HG02588 (cell line): ENCODE measurements at regions not wholly inside any gene's neighbourhood (a gene's known extent, or its start where the extent isn't known, plus 50 kb on each side); places are given as distances from the start of the nearest gene placed in this dataset.

Experiments
- ATAC-seq: cut with Tn5 transposase; IDR thresholded peaks from one replicate; pipeline ENCODE4 v1.9.1; 2021; ENCODE audit warnings: mild to moderate bottlenecking, moderate library complexity; ENCODE audit not compliant: unreplicated experiment

DNA sequence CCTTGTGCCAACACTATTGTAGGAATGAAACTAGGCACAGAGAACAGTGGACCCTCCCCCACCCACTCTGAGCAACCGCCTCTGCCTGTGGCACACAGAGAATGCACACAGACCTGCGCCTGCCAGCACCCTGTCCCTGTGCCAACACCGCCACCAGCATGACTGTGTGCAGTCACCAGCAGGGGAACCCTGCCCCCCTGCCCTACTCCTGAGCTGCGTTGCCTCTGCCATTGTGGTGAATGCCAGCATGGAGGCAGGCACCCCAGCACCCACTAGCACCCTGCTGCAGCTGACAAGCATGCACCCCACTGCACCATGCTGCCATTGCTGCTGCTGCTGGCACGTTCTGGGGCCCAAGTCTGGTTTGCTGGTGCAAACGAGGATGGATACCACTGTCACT lies 94.4 kb upstream of the PRLR start:
- ATAC-seq = no peak

DNA sequence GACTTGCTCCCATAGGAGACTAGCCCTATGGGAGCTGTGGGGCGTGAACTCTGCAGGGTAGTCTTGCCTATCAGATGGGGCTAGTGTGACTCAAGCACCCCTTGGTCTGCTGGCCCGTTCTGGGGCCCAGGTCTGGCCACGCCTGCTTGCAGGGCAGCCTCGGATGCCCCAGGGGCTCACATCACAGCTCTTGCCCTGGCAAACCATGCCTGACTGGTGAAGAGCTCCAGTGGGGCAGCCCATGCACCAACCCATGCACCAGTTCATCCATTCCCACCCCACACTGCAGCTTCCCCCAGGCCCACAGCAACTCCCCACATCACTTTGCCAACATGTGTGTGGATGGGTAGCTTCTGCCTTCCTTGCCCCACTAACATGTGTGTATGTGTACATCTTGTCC lies 93.9 kb upstream of the PRLR start:
- no peak for ATAC-seq

DNA sequence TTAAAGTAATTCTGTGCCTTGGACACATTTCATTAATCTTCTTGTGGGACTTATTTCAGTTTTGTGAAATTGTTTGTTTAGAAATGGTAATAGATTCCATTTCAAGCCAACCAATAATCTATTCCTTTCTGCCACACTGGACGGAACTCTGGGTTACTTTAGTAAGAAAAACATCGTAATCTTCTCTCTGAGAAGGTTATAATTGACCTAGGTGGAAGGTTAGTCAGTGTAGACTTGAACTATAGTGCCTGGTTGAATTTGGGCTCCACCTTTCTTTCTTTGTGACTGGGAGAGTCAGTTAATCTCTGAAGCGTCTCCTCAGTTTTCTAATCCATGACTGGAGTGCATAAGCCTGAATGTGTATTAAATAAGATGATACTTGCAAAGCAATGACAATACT lies 89.7 kb upstream of the PRLR start:
- peak; percentile 15 for ATAC-seq

DNA sequence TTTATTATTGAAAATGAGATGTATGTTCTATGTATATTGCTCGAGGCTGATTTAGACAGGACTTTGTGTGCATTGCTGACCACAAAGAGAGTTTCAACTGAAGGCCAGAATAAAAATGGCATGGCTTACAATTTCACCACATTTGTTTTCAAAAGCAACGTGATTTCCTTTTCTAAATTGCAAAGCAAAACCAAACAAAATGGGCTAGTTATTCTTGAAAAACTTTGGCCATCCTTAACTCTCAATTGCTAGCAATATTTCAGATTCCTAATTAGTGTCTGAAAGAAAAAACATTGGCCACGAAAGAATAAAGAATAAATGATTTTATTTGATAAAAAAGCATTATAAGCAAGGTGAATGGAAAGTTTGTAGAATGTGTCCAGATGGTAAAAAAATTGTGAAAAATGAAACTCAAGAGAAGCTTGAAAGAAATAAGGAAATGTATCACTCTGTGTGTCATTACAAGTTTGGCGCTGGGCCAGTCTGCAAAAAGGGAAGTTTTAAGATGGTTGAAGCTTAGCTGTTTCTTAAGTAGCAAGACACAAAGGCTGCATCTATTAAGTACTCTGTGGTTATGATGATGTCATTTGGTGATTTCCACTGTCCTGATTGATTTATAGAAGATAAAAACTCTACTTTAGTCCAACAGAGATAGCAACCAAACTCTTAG lies 89.2 kb upstream of the PRLR start:
- peak; percentile 97 for ATAC-seq

DNA sequence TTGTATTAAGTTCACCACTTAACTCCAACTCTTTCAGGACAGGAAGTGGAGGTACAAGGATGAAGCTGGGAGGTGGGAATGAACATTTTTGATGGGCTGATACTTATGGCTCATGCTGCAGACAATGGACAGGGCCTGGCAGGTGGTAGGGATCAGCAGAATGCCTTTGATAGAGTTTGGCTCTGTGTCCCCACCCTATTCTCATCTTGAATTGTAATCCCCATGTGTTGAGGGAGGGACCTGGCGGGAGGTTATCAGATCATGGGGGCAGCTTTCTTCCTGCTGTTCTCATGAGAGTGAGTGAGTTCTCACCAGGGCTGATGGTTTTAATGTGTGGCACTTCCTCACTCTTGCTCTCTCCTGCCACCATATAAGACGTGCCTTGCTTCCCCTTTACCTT lies 87.3 kb upstream of the PRLR start:
- no peak for ATAC-seq

DNA sequence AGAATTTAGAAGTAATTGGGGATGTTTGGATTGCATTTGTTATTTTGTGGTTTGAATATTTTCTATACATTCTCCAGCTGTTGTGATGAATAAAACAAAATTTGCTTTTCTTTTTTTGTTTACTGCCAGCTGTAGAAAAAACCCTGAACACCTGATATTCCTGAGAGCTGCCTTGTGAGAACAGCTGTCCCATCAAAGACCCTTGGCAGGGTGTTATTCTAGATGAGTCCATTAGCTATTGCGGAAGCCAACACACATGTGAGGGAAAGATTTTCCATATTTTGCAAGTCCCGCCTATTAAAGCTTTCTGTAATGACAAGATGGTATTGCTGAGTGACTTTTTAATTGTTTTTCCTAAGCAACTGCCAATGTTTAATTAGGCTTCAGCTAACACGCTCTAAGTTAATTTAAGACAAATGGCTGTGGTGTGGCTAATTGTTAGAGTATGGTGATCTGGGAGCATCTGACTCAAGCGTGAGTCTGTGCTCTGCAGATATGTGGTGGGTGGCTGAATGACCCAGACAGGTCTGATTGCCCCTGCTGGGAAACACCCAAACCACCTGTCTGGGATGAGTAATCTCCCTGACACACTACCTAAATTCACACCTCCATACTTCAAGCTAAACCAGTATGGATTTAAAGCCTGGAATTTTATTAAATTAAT lies 86.5 kb upstream of the PRLR start:
- no peak for ATAC-seq

DNA sequence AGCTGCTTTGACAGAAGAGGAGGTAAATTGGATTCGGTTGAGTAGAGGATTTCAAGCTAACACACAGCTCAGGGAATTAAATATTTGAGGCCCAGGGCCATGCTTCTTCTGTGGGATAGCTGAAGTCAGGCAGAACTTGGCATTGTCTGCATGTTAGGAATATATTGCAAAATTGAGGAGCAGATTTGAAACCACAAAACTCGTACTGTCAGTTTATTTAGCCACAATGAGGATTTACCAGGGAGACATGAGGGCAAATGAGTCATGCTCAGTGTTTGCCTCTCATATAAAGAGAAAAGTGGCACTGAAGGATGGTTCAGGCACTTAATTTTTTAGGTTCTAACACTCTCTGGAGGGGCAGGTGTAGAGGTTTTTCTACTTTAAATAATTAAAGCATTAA lies 83.0 kb upstream of the PRLR start:
- ATAC-seq = no peak

DNA sequence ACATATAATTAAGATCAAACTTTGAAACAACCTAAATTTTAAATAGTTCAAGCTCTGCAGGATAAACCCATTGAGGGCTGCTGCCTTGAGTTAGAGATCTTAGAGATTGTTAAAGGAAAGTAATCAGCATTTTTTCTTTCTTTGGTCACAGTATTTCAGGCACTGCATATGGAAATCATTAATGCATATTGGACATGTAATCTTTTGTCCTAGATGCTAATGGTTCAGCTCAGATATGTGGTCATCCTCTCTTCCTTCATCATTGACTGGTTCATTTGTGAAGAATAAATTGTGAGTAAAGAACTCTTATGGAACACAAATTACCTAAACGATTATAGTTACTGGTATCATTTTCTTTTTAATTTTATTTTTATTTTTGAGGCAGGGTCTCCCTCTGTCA lies 82.0 kb upstream of the PRLR start:
- no peak for ATAC-seq

DNA sequence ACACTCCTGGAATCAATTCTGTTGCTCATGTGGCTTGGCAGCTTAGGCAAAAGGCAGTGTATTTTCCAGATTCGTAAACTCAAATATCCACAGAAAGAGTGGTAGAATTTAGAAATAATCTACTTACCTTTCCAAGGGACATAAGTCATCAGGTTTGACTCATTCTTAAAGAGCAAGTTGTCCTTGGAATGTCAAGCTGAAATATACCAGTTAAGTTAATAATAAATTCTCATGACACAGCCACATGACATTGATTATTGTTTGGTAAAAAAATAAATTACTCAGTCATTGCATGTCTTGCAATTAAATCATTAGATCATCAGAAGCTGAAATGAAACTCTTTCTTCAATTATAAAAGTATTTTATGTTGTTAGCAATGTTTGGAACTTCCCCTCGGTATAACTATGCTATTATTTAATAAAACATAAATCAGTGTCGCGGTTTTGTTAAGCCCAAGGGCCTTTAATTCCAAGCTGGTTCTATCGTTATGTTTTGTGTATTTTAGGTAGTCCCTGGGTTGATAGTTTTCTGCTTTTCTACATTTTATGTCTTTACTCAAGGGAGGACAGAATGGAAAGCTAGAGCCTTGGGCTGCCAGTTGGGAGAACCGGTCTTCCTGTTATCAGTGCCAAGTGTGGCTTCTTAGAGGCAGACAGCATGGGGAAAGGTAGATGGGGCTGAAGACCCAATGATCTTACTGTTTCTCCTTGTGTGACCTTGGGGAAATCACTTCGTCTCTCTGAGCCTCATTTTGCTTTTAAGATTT lies 79.3 kb upstream of the PRLR start:
- ATAC-seq = no peak

DNA sequence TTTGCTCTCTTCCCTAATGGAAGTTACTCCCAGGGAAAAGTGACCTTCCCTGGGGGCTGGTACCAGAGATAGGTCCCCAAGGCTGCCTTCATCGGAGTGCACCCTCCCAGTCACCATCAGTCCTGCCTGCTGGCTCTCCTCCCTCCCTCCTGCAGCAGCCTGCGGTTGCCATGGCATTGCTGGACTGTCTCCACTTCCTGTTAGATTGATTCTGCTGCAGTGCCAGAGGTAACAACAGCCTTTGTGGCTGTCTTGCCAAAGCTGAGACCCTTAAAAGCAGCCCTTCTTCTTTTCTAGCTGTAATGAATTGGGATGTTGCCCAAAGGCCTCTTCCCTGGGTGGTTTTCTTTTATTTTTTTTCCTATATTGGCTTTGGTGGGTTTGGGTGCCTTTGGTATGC lies 78.1 kb upstream of the PRLR start:
- ATAC-seq = peak; percentile 69

DNA sequence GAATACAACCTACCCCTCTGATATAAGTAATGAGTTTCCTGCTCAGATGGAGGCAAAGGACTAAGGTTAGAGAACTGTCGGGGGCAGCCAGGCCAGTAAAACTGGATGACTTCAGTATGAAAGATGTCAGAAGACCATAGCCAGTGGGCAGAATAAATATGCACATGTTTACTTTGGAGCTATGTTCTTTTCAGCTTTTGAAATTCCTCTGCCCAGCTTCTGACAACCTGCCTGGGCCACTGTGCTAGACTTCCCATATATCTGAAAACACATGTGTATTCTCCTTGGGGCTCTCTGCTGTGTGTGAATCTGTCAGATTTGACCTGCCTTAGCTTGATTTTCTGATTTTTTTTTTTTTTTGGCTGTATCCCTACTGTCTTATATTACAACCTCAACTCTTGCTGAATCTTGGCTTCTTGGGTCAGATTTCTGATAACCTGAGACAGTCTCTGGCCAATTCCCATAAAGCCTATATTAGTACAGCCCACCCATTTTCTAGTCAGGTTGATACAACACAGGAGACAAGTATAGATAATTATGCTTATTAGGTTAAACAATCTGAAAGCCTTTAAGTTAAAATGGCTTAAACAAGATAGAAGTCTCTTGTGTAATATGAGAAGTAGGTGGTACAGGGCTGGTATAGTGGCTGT lies 76.6 kb upstream of the PRLR start:
- no peak for ATAC-seq

DNA sequence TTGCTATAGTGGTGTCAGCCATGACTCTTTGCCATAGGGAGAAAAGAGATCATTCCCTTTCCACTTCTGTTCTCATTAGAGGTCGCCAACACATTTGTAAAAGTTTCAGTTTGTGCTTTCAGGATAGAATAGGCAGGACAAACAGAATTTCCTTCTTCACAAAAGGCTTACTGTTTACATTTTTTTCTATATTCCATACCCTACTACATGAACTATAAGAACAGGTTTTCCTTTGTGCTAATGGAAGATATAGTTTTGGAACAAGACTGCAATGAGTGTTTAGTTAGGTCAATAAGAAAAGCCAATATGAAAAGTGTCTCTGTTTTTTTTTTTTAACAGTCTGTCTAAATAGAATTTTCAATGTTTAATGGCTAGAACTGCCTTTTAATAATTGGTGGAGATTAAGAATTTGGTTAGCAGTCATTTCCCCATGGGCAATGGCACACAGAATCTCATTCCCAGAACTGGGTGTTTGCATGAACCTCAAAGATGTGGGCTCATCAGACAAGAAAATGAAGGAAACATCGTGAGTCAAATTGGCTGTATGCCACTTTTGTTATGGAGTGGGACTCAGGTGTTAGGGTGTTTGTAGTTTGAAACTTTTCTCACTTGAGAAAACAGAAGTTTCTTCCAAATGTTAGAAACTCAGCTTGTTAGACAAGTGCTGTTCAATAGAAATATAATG lies 75.2 kb upstream of the PRLR start:
- ATAC-seq = no peak

DNA sequence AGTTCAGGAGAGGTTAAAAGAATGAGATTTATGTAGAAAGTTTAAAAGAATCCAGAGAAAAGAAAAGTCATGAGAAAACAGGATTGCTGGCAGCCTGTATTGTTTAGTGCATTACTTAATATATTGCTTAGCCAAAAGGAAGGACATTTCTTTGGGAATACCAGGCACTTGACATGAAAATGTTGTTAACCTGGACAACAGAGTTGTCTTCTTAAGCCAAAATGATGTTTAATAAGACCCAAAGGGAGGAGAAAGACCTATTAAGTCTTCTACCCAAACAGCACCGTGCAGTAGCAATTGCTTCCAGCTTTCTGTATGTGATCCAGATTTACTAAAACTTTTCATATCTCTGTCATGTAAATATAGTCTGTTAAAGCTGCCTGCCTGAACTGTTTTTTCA lies 74.0 kb upstream of the PRLR start:
- no peak for ATAC-seq

DNA sequence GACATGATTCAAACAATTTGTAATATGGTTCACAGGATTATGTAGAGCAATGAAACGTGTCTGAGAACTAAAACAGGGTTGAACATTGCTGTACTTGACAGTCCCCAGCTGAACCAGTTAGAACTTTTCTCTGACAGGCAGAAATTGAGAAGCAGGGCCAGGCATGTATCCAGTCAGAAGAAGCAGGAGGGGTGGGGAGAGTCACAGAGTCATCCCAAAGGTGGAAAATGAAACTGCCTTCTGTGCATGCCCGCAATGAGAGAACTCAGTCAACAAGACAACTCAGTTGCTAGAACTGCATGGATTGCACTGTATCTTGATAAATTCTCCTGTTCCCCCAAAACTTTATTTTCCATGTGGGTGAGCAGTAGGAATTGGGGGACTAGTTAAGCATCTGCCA lies 72.9 kb upstream of the PRLR start:
- peak; percentile 56 for ATAC-seq

DNA sequence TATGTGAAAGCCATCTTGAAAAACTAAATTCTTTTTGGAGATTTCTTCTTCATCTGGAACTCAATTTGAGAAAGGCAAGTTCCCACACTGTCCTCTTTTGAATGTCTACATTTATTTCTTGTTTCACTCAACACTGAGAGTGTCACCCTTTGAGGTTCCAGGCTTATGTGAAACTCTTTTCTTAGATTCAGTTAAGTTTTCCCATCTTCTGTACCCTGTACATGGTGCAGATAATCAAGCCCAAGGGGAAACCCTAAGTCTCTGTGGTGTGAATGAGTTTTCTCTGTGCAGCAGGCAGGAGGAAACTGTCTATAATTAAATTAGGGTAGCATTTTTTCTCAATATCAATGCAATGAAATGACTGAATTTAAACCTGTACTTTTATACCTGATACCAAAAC lies 72.3 kb upstream of the PRLR start:
- ATAC-seq = peak; percentile 97

DNA sequence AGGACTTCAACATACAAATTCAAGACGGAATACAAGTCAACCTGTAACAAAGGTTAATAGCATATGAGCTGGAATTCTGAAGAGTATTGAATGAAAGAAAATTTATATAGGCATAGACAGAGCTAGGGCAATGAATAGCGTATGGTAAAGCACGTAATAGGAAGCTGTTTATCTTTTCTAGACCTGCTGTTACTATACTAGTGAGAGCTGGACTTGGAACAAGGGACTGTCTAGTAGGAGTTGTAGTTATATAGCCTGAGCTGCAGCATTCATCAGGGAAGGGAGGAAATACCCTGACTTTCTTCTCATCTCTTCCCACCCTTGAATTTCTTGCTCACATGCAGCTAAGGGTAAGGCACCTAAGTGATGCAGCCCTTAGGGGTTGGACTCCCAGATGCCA lies 67.5 kb upstream of the PRLR start:
- no peak for ATAC-seq

DNA sequence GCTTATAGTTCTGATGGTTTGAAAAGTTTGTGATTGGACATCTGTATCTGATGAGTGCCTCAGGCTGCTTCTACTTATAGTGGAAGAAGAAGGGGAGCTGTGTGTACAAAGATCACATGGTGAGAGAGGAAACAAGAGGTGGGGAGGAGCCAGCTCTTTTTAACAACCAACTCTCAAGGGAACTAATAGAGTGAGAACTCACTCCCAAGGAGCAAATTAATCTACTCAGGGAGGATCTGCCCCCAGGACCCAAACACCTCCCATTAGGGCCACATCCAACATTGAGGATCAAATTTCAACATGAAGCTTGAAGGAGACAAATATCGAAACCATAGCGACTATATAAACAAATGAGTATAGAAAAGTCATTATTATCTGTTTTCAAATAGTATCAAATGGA lies 64.7 kb upstream of the PRLR start:
- no peak for ATAC-seq

DNA sequence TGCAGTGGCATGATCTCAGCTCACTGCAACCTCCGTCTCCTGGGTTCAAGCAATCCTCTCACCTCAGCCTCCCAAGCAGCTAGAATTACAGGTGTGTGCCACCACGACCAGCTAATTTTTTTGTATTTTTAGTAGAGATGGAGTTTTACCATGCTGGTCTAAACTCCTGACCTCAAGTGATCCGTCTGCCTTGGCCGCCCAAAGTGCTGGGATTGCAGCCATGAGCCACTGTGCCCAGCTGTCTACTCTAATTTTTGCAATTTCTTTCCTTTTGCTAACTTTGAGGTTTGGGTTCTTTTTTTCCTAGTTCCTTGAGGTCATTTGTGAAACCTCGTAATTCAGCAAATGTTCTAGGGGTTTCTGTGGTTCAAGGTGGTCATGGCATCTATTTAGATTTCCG lies 63.7 kb upstream of the PRLR start:
- no peak for ATAC-seq

DNA sequence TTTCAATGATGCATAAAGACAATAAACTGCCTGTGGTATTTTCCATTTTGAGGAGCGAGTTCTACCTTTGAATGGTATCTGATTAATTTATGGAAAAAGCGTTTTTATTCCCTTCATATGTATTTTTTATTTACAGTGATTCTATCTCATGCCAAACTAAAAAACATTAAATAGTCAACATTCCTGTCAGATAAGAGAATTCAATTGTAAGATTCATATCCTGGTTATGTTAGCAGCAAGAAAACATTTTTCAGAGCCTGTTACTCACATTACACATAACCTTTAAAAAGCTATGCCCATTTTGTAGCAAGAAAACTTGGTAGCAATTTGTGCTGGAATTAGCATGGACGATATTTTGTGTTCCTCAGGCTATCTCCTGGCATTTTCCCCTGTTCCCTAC lies 55.1 kb upstream of the PRLR start:
- ATAC-seq = no peak

DNA sequence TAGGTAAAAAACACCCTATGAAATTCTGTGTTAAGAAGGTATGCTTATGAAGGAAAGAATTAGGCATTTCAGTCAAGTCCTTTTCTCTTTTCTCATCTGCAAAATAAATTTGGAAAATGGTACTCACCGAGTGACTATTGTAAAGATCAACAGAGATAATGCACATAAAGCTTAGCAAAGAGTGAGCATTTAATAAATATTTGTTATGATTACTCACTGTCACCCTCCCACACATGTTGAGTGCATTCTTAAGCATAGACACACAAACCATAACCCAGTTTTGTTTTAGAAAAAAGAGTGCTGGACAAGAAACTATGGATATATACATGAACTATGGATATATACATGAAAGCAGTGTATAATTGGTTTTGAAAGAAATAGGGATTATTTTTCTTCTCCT lies 54.7 kb upstream of the PRLR start:
- no peak for ATAC-seq

DNA sequence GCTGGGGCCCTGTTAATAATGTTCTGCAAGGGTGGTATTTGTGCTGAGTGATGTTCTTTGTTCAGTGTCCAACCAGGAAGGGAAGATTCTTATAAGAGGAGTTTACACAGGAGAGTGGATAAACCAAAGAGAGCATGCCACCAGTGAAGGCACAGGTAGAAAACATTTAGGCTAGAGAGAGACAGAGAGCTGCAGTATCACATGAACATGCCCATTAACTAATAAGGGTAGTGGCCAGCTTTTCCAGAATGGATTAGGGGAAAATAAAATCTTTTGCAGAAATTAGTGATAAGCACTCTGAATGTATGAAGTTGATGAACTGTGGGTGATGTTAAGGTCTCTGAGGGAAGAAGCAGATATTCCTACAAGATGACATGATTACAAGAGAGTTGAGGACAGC lies 54.1 kb upstream of the PRLR start:
- no peak for ATAC-seq
